Stimulated activated CD4-positive, alpha-beta T cell treated with anti-CD3 and anti-CD28 coated beads, Interleukin-15, amount 100 ng/mL, for 1 hour (primary cell): ENCODE measurements at regions not wholly inside any gene's neighbourhood (a gene's known extent, or its start where the extent isn't known, plus 50 kb on each side); places are given as distances from the start of the nearest gene placed in this dataset.

Experiments
- DNase-seq, 2 donors: peaks; one replicate each; pipeline ENCODE4 v3.0.0-alpha.2; 2020; ENCODE audit warnings: low read depth in 1 of 2, low spot score in 1 of 2

DNA sequence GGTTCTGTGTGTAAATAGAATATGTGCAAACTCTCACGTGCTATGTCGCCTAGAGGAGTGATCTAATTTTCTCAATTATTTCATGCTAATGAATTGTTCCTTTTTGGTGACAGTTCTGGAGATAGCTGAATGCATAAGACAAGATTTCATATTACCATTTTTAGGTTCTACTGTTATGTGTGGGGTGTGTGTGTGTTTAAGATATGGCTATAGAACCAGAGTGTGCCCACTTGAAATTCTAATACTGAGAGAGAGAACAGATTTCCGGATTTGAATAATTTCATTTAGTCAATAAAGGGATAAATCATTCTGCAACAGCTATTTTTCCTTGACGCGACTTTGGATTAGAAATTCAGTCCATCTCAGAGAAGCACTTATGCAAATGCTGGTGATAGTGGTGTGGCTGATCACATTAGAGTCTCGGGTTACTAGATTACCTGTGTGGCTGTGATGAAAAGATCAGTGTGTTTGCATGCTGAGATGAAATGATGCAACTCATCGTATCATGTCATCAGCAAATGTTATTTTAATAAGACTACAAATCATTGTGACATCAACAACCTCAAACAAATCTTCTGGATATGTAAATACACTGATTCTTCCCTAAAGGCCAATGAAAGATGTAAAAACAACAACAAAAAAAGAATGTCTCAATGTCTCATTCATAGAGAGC, 415.9 kb downstream of the EPHA4 start:
- no peak for DNase-seq

GRCh38 chr2:221161186-221161585, 410.9 kb downstream of the EPHA4 start:
- no peak for DNase-seq

GRCh38 chr2:221166292-221166691, 405.8 kb downstream of the EPHA4 start:
- DNase-seq: no peak

DNA sequence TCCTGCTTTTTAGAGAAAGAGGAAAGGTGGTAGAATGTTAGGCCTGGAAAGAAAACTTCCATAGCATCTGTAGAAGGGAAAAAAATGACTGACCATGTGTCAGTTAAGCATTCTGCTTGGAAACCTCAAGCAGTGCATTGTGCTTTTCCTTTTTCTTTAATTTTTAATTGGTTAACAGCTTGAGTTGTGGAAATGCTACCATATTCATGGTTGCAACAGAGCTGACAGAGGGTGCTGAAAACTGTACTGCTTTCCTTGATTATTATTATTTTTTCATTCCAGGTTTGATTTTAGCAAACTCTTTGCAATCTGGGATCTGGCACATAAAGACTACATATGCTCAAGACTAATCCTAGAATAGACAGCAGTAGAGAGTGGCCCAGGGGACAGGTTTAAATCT, 404.5 kb downstream of the EPHA4 start:
- DNase-seq: no peak

GRCh38 chr2:221169724-221170123, 402.4 kb downstream of the EPHA4 start:
- no peak for DNase-seq

GRCh38 chr2:221170548-221170947, 401.6 kb downstream of the EPHA4 start:
- DNase-seq: no peak

DNA sequence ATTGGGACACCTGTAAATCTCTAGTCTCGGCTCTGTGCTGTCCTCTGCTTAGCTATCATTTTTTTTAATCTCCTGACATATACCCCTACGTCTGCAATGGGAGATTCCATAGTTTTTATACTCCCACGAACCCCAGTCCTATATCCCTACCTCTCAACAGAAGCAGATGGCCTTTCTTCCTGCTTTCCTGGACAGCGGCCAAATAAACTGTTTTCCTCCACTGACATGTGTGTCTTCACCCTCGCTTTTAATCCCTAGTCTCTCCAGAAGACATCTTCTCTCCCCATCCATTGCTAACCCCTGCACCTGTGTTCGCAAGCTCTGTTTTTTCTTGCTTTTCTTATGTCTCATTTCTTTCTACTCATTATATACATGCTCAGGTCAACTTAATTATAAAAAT, 395.4 kb downstream of the EPHA4 start:
- no peak for DNase-seq

GRCh38 chr2:221178139-221178538, 394.0 kb downstream of the EPHA4 start:
- DNase-seq: no peak

DNA sequence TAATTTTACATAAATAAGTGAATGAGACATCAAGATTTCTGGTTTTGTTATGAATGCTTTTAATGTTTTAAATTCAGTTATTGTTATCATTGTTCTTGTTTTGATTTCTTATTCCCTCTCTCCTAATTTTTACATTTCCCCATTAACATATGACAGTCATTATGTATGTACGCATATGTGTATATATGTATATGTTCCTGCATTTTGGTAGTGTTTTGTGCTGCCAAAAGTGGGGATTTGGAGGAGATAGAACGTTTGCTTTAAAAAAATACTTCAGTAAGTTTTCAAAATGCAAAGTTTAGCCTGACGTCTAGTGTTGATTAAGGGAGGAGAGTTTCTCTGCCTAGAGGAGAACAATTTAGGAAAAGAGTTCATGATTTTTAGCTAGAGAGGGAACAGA, 385.2 kb downstream of the EPHA4 start:
- no peak for DNase-seq

DNA sequence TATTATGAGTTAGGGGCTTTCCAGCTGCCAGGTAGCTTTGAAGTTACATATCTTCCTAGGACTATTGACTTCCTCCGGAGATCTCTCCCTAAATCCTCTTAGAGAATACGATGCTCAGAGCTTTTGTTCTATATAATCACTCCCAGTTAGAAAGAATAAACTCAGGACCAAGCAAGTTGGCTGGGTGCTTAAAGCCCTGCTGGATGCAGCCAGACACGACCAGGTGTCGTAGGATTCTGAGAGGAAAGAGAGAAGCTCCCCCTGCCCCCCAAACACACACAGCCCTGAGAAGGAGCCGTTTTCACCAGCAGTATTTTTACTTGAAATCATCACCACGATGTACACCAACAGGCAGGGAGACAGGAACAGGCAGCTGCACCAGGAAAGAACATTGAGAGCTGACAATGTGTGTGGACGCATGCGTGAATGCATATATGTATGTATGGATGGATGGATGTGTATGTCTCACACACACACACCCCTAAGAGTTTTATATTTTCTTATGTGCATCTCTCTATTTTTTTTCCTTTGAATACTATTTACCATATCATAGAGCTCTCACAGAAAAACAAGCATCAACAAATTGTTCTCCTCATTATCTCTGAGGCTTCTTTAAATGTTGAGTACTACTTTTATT, 382.6 kb downstream of the EPHA4 start:
- DNase-seq: no peak

GRCh38 chr2:221195829-221196228, 376.3 kb downstream of the EPHA4 start:
- DNase-seq: no peak

GRCh38 chr2:221197225-221197856, 374.8 kb downstream of the EPHA4 start:
- DNase-seq: no peak

DNA sequence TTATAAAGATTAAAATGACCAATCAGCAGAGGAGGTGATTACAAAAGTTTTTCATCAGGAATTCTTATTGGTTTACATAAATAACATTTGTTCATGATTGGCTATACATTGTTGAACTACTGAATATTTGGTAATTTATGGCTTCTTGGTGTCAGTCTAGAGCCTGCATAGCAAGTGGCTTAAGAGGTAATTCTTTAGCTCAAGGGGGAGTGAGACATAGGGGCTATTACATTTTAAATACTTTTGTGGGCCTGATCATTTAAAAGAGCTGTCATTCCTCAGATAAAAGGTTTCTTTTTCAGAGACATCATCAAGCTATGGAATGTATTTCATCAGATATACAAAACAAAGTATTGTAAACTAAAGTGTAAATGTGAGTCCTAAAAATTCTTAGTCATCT, 373.8 kb downstream of the EPHA4 start:
- DNase-seq: no peak

GRCh38 chr2:221200184-221200839, 371.8 kb downstream of the EPHA4 start:
- DNase-seq: no peak

- DNase-seq: no peak
Measured at GRCh38 chr2:221202431-221202830, 369.7 kb downstream of the EPHA4 start.

- DNase-seq: no peak
Measured at GRCh38 chr2:221203125-221203524, 369.0 kb downstream of the EPHA4 start.

DNA sequence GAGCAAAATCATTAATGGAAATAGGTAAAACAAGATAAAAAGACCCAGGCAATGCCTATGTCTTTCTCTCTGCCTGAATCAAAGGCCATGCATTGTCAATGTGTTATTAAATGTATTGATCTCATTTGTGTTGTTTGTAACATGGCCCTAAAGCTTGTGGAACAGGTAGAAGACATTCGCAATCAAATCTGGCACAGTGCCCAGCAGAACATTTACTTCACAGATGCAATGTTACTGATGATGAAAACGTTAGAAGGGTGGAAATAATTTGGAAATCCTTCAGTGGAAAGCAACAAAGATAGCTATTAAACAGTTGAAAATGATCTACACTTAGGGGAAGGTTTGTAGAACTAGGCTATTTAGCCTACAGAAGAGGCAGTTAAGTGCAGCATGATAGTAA, 368.2 kb downstream of the EPHA4 start:
- no peak for DNase-seq

DNA sequence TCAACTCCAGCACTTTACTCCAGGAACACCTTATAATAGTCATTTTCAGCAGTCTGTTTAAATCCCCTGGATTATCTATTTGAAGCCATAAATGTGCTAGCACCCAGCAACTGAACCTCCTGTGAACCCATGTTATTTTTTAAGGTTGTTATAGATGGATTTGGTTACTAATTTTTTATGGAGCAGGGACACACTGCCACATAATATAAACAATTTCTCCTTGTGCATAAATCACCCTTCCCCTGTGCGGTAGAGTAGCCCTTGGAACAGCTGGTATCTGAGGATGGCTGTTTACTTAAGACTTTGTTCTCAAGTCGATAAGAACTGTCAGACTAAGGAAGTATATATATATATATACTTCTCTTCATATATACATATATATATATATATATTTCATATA, 367.4 kb downstream of the EPHA4 start:
- no peak for DNase-seq

GRCh38 chr2:221205103-221205673, 366.9 kb downstream of the EPHA4 start:
- no peak for DNase-seq

- no peak for DNase-seq
Measured at GRCh38 chr2:221210686-221211085, 361.4 kb downstream of the EPHA4 start.

GRCh38 chr2:221211653-221212052, 360.5 kb downstream of the EPHA4 start:
- DNase-seq: no peak

DNA sequence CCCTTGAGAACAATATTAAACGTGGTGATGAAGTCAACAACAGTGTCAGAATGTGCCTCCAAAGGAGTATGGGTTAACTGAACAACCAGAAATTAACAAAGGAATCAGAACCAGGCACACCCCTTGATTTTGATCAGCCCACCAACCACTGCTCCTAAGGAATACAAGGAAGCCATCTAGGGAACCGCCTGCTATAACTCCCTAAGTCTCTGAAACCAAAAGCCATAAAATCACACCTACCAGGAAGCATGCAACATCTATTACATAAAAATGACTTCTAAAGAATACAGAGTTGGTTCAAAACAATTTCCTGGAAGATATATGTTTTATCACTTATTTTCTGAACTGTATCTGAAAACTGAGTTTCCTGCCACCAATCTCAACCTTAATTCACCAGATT, 360.0 kb downstream of the EPHA4 start:
- DNase-seq: no peak
